T-helper 1 cell (primary cell): ENCODE measurements at regions not wholly inside any gene's neighbourhood (a gene's known extent, or its start where the extent isn't known, plus 50 kb on each side); places are given as distances from the start of the nearest gene placed in this dataset.

Experiments
- DNase-seq, 5 donors: peaks; one replicate each; pipeline ENCODE4 v3.0.0-alpha.2; 2012 to 2020

DNA sequence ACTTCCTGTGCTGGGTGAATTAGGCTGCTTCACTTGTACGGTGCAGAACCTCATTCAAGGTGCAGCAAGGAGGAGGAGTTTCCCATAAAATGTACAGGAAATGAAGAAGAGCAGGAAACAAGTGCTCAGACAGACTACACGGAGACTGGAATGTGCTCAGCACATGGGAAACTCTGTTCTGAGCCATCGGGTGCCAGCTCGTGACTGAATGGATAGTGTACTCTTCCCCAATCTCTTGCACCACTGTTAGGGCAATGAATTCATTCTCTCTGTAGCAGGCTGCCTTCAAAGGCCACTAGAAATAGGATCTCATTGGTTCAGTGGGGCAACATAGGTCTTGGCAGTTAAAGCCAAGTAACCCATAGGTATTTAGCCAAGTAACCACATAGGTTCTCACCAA, 200.0 kb upstream of the LDB2 start:
- DNase-seq = no peak

DNA sequence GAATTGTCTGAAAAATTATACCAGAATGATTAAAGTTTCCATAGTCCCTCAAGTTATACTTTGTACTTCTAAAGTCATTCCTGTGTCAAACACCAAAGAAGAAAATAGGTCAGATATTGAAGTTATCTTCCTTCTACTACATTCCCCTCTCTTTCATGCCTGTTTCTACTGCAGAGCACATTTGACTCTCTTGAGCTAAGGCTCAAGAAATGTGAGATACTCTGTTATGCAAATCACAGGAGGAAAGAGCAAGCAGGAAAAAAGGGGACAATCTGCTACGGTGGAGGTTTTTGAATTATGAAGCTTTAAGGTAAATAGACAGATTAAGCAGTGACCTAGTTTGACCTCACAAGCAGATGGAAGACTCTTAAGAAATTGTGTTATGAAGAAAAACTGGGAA, 198.9 kb upstream of the LDB2 start:
- DNase-seq = no peak

DNA sequence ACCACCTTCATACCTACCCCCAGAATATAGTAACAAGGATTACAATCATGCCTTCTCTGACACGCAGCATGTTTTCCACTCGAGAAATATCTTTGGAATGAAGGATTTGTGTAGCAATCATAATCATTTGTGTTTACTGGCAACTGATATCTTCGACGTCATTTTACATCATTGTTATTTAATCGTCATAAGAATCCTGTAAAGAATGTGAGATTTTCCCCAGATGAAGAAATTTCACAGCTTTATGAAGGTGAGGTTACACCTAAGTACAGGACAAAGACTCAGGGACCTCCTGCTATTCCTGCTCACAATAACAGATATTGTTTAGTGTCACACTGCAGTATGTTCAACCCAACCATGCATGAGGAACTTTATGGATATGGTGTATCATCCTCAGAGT, 198.2 kb upstream of the LDB2 start:
- DNase-seq = no peak

DNA sequence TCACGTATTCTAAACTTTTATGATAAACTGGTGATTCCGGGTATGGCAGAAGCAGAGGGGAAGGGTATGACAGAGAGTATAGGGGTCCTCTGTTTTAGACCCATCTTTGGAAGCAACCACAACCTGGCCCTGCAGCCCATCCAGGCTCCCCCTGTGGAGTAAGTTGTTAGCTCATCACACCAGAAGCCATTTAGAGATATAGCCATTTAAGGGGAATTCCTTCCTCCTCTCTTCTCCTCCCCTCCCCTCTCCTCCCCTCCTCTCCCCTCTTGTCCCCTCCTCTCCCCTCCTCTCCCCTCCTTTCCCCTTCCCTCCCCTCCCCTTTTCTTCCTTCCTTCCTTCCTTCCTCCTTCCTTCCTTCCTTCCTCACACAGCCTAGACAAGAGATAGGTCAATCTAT, 197.3 kb upstream of the LDB2 start:
- DNase-seq = no peak

DNA sequence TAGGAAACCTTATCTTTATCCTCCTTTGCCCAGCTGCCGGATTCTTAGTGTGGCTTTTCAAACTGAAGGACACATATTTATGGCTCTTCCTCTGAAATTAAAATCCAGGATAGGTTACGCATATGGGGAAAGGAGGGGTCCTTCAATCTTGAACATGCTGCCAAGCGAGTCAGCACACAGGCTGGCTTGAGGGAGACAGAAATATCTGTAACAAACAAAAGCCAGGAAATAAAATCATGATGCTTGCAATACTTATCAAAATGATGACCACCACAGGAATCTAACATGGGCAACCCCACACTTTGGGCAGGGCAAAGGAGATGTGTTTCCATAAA, 196.4 kb upstream of the LDB2 start:
- no peak for DNase-seq

DNA sequence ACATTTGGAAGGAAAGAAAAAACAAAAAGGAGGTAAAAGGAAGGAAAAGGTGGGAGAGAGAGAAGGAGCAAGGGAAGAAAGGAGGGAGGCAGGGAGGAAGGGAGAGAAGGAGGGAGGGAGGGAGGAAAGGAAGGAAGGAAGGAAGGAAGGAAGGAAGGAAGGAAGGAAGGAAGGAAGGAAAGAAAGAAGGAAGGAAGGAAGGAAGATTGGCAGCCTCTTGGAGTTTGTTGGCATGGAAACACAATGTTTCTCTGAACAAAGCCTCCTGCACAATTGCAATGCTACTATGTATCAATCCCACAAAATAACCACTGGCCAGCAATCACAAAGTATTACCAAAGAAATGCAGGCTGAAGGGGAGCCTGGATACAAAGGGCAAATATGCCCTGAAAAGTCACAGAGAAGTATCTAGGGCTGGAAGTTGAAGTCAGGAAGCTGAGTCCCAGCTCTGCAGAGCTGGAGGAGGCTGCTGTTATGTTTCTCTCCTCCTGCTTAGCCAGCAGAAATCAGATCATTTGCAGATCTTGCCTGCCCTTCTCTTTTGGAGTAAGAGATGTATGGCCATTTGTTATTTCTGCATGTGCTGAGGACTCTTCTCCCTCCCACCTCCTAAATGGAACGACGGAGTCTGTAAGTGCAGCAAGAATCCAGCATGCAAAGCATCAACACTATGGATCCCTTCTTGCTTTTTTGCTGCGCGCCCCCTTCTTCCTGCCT, 195.9 kb upstream of the LDB2 start:
- no peak for DNase-seq

DNA sequence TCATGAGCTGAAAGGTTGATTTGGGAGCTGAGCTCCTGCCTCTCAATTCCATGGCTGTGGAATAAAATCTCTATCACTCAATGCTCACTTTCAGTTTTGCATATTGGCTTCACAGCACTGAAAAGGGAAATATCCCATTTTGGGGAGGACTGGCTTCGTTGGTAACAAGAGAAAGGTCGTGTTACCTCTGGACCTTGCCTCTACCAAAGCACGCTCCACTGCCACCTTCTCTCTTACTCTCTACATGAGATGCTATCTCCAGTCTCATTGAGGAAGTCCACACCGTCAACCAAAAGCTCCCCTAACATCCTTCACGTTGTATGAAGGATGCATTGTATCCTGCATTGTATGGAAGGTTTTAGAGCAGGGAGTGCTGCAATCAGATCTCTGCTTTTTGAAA, 195.0 kb upstream of the LDB2 start:
- no peak for DNase-seq

DNA sequence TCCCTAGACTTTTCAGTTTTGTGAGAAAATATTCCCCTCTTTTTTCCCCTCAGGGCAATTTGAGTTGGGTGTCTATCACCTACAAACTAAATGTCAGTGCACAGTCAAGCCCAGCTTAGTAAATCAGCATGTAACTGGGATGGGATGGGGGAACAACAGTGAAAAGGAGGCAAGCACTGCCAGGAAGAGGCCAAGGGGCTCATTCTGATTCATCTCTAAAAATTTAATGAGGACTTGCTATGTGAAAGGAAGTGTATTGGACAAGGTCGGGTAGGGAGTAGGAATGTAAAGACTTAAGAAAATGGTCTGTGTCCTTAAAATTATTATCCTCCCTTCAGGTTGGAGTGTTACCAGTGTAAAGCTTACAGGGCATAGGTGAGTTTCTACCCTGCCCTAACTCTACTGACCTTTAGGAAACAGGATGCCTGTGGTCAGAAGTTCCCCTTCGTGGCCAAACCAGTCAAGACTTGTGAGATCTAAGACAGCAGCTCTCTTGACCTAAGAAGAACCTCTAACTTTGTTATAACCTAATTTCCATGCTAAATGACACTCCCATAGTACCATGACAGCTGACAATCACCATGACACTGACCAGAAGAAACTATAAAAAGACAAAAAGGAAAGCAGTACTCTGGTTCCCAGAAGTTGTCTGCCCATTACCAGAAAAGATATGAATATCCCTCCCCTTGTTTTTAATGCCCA, 194.4 kb upstream of the LDB2 start:
- no peak for DNase-seq

DNA sequence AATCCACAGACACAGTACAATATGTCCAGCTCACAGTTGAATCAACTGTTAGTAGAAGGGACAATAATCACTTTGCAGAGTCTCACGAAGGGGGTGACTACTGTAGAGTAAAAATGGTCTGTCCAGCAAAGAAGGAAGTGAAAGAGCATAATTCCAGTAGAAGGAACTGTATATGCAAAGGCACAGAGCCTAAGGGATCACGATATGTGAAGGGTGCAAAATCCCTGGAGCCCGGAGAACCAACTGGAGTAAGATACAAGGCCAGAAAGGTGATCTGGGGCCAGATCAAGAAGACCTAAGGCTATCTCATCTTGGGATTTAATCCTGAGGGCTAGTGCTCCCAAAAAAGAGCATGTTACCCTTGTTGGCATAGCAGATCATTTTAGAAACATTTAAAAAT, 192.7 kb upstream of the LDB2 start:
- DNase-seq = no peak

DNA sequence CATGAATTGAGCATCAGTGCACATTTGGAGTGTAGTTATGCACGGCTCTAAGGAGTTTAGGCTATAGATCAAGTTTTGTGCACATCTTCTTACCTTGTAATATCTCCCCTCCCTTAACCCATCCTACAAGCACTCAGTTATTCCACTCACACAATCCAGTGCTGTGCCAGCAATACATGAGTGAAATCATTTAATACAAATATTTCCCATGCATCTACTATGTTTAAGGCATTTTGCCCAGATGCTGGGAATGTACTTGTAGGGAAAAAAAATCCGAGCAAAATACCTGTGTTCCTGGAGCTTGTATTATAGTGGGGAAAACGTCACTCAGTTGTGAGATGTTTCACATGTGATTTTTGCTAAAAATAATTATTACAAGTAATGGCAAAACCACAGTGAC, 191.6 kb upstream of the LDB2 start:
- DNase-seq = no peak

DNA sequence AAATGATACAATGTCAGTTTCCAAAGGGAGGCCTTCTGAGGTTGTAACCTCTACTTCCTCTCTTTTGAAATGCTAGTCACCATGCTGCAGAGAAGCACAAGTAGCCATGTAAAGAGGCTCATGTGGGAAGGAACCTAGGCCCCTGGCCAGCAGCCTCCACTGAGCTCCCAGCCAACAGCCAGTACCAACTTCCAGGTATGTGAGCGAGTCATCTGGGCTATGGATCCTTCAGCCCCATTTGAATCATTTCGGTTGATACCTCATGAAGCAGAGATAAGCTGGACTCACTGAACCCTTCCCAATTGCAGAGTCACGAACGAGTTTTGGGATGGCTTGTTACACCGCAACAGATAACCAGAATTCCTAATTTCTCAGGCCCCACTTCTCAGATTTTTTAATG, 187.0 kb upstream of the LDB2 start:
- no peak for DNase-seq

DNA sequence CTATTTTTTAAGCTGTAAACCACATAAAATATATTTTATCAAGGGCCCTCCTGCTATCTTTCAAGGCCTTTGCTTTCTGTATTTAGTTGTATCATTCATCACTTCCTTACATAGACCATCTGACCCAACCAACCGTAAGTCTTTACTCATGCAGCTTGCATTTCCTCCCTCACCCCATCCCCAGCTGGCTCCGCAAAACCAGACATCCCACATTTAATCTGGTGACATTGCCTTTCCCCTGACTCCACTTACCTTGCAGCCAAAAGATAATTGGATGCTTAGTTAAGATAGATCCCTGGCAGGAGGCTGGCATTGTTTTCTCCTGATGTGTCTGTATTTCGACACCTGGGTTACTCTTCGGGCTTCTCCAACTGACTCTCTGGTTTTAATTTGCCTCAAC, 183.7 kb upstream of the LDB2 start:
- DNase-seq = no peak

DNA sequence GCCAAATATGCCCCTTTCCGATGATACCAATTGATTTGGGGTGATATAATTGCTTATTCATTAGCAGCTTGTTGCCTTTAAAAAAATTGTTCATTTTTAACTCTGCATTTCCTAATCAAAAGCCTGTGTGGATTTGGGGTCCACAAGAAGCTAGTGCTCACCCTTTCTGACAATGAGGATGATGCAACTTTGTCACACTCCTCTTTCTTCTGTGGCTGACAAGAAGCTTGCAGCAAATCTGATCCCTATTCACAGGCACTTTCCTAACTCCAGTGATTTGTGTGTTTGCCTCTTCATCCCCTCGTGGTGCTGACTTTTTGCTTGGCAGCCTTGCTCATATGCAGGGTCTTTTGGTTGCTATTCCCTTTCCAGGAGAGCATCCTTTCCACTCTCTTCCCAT, 182.7 kb upstream of the LDB2 start:
- no peak for DNase-seq

DNA sequence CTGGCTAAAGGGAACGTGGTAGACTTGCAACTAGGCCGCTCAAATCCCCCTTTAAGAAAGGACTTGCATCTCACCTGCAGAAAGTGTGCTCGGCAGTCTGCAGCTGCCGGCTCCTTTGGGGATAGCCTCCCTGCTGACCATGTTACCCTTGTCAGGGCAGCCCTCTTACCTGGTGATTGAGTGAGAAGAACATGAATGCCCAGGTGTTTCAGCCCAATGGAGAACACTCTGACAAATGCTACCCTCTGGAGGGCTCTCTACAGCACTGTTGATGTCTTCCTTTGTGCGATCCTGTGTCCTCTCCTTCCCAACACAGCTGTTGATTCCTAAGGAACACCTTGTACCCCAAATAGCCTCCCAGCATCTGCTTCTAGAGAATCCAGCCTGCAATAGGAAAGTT, 178.7 kb upstream of the LDB2 start:
- no peak for DNase-seq

DNA sequence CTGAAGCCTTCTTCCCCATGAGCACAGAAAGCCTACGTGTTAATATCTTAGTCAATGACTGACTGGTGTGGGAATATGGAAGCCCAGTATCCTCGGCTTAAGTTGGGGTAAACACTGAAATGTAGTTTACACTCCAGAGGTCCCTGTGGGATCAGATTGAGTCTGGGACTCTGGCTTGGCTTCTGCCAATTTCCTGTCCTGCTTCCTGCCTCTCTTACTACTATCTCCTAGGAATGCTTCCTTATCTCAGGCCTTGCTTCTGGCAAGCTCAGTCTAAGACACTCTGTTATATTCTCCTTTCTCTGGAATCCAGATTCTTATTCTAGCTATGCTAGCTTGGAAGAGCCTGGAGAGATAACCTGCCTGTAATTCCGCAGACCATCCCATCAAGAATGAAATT, 174.0 kb upstream of the LDB2 start:
- DNase-seq = no peak

DNA sequence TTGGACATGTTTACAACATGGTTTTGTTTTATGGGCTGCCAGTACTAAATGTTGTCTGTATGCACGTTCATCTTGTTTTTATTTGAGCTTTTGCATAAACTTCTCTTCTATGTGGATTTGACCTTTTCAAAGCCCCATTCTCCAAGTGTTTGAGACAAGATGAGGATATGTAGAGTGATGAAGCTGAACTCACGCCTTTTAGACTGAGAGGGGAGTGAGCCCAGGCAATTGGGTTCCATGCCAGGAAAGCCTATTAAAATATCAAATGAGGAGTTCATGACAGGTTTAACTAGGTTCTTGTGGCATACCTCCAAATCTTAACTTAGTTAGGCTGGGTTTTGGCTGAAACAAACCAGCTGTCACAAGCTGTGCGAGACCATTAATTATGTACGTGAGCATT, 170.4 kb upstream of the LDB2 start:
- DNase-seq = no peak

DNA sequence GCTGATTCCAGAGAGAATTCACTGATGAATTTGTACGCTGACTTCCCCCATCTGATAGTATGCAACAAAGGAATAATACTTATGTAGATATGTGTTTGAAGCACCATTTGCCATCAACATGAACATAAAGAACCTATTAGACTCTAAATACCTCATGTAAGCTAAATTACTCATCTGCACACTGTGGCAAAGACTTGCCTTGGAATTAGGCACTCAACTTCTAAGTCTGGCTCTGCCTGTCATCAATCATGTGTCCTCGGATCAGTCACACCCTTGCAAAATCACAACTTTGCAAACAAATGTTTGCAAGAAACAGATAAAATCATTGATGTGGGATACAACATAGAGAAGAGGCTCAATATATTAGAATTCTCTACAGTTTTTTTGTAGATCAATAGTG, 169.9 kb upstream of the LDB2 start:
- no peak for DNase-seq

DNA sequence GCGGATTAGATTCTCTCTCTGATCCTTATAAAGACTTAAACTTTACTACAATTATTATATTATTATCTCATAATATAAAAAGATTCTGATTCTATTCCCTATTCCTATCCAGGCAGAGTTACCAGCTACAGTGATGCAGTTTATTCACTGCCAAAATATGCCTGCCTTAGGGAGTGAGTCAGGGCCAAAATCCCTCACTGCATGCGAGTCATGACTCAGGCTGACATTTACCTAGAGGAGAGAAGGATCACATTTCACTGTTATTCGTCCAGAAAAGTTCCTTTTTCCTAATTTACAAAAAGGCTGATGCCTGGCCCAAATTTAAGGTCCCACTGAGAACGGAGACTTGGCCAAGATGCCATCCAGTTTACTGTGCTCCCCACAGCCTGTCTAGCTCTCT, 168.5 kb upstream of the LDB2 start:
- no peak for DNase-seq

DNA sequence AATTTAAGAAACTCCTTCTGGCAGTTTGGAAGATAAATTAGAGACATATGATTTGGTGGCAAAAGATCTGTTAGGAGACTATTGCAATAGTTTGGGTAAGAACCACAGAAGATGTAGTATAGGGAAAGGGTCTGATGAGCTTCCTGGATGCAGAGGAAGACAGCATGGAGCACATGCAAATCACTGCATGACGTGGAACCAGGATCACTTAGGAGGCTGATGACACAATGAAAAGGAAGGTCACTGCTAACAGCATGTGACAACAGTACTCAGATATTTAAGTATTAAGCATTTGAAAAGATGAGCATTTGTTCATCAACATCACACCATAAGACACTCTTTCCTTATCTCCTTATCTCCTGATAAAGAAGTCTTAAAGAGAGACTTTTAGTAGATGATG, 167.8 kb upstream of the LDB2 start:
- no peak for DNase-seq

DNA sequence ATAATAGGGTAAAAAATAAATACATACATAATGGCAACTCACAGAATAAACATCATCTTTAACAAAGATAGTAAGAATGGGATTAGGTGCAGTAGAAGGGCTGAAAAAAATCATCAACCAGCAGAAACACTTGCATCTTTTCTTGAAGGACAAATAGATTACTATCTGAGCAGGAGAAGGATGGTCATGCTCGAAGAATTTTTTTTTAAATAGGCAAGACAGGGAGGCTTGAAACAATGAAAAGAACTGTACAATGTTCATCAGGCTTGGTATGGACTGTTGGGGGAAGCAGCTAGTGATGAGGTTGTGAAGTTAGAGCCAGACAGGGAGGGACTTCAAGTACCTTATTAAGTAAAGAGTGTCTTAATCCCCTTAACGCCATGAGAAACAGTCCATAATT, 167.4 kb upstream of the LDB2 start:
- DNase-seq = no peak

DNA sequence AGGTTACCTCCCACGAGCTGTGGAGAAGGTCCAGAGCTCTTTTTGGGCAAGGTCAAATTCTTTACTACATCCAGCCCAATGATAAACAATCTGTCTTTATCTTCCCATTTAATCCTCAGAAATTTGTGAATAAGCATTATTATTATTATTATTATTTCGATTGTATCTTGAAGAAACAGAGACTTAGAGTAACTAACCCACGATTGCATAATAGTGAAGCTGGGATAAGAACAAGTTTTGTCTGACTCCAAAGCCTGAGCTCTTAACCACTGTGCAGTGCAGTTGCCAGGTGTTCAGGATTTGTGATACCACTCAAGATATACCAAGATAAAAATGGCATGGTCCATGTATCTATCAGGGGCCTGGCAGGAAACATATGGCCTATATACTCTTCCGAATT, 166.5 kb upstream of the LDB2 start:
- DNase-seq = no peak

DNA sequence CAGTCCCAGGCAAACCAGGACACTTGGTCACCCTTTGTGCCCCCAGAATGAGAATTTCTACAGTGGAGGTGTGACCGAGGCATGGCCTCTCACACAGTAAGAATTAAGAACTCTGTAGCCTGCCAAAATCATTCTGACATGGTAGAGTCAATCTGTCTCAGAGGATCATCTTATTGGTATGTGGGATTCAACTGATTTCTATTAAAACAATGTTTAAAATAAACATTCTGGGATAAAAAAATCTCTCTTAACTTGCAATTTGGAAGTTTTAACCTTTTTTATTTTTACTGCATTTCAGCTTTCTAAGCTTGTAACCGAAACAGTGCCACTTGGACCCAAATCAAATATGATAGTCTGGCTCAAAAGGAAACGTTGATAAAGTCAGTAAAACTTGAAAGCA, 165.4 kb upstream of the LDB2 start:
- no peak for DNase-seq

DNA sequence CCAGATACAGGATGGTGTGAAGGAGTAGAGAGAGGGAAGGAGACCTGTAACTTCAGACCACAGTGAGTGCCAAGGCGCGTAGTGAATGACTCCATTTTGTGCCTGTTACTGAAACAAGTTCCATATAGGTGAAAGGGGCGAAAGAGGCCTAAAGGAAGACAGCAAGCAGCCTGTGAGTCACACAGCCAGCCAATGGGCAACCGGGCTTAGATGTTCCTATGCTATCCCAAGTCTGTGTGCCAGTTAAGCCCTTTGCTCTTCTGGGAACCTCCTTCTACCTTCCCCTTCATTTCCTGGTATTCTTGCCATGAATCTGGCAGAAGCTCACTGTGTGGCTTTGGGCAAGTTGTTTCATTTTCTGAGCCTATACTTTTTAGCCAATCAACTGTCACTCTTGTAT, 161.8 kb upstream of the LDB2 start:
- DNase-seq = no peak

DNA sequence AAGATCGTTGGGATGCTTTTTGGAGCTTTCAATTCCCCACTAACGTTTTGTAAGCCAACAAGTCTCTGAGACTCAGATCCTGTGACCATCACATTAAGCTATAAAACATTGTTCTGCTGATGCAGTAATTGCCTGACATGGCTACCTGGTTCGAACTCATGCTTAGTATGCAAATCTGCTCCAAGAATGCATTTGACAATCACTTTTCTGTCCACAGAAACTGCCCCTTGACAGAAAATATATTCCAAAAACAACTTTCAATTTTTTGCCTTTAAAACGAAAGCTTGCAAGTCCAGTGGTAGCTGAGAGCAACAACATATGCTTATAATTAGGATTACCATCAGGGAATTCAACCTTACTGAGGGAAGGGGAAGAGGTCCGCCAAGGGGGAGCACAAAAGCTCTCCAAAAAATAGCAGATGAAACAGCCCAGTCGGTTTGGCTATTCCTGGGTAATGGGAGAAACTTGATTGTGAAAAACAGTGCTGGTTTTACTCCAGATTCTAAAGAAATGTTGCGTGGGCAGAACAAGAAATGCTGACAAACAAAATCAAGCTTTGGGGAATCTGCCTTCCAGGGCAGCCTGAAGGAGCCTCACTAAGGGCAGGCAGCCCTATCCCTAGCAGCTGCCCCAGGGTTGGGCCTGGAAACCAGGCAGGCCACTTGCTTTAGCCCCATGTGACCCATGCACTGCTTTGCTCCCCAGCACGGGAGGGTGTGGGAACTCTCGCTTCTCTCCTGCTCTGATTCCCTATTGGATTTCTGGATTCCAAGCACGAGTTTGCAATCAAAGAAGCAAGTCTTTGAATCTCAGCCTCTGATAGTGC, 160.7 kb upstream of the LDB2 start:
- DNase-seq = no peak
